HFFc6 (cell line): ENCODE measurements at regions not wholly inside any gene's neighbourhood (a gene's known extent, or its start where the extent isn't known, plus 50 kb on each side); places are given as distances from the start of the nearest gene placed in this dataset.

Experiments
- DNase-seq: peaks from one replicate; pipeline ENCODE4 v3.0.0-alpha.2; 2018
- H3K27ac Mint-ChIP-seq: 2 replicates; pipeline ENCODE4 v1.8.0; 2020; ENCODE audit warnings: mild to moderate bottlenecking, mixed read lengths
- H3K27me3 Mint-ChIP-seq: 2 replicates; pipeline ENCODE4 v1.8.0; 2021; ENCODE audit warnings: mild to moderate bottlenecking, moderate library complexity, mixed read lengths; ENCODE audit not compliant: insufficient read depth
- H3K36me3 Mint-ChIP-seq: 2 replicates; pipeline ENCODE4 v1.8.0; 2021; ENCODE audit warnings: low read depth, mixed read lengths
- H3K4me1 Mint-ChIP-seq: 2 replicates; pipeline ENCODE4 v1.8.0; 2020; ENCODE audit warnings: low read depth, mixed read lengths
- H3K4me3 Mint-ChIP-seq: 2 replicates; pipeline ENCODE4 v1.8.0; 2020; ENCODE audit warnings: mild to moderate bottlenecking, moderate library complexity, mixed read lengths
- H3K9me3 Mint-ChIP-seq: 2 replicates; pipeline ENCODE4 v1.8.0; 2020; ENCODE audit warnings: mild to moderate bottlenecking, mixed read lengths
- CTCF ChIP-seq: fragments of 200-600 bp; sonication (generic); IDR thresholded peaks from 2 replicates; pipeline ENCODE4 v1.5.0; 2021; ENCODE audit warnings: antibody characterized with exemption, mild to moderate bottlenecking

GRCh38 chr2:139314059-139314458 is 533.9 kb upstream of the NXPH2 start:
- no peak for DNase-seq
- Mint-ChIP-seq H3K4me3 (no peak overlapping the region), H3K27me3 (no peaks in the 10 kb centered on the region), H3K36me3 (no peaks in the 10 kb centered on the region), H3K4me1 (no peaks in the 10 kb centered on the region), H3K9me3 (peaks cover 27% of the 10 kb centered on the region), H3K27ac (no peak overlapping the region)
- TF ChIP-seq CTCF: no peak

DNA sequence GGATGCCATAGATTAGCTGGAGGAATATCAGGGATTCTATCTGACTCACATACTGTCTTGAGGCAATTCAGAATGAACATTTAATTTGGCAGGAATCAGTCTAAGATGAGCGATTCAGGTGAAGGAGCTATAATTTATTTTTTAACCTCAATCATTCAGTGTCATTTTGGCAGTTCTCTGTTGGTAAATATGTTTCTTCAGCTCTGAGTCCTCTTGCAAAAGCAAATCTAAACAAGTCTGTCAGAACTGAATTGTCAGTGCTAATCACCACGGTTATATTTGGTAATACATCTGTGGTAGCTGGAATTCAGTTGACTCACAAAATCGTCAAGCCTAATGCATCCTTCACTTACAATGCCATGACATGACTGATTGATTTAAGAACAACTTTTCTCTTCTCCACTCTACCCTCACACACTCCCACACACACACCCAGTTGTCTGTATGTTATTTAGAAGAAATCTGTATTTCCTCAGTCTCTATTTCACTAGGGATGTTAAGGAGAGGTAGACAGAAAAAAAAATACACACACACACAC is 516.6 kb upstream of the NXPH2 start:
- TF ChIP-seq CTCF: no peak
- no peak overlapping the region for H3K4me3 Mint-ChIP-seq
- peaks cover 58% of the 10 kb centered on the region for H3K9me3 Mint-ChIP-seq
- H3K27ac Mint-ChIP-seq: no peak overlapping the region
- peaks cover 1% of the 10 kb centered on the region for H3K27me3 Mint-ChIP-seq
- H3K36me3 Mint-ChIP-seq: peaks cover 4% of the 10 kb centered on the region; the same call in 1 of the 2 replicates
- no peaks in the 10 kb centered on the region for H3K4me1 Mint-ChIP-seq
- no peak for DNase-seq

DNA sequence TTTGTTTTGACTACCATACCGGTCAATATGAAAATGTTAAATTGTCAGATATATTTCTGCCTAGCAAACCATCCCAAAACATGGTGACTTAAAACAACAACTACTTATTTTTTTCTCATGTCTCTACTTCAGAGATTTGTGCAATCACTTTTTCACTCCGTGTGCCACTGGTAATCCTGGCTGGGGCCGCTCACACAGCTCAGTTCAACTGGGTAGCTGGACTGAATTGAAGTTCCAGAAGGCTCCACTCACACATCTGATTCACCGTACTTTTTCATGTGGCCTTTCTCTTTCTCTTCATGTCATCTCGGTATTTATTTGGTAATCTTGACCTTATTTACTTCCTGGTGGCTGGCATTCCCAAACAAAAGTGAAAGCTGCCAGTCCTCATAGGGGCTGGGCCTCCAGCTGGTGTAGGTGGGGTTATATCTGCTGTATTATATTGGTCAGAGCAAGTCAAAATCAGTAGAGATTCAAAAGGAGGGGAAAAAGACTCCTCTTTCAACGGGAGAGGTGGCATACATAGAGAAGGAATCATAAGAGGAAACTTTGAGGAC is 513.9 kb upstream of the NXPH2 start:
- Mint-ChIP-seq H3K4me3 (no peak overlapping the region), H3K4me1 (no peaks in the 10 kb centered on the region), H3K27ac (no peak overlapping the region), H3K9me3 (peaks cover 59% of the 10 kb centered on the region), H3K36me3 (peaks cover 4% of the 10 kb centered on the region; the same call in 1 of the 2 replicates), H3K27me3 (peaks cover 1% of the 10 kb centered on the region)
- no peak for TF ChIP-seq CTCF
- no peak for DNase-seq

- no peak overlapping the region for H3K27ac Mint-ChIP-seq
- H3K9me3 Mint-ChIP-seq: peaks cover 60% of the 10 kb centered on the region
- DNase-seq: no peak
- H3K36me3 Mint-ChIP-seq: no peaks in the 10 kb centered on the region
- H3K27me3 Mint-ChIP-seq: no peaks in the 10 kb centered on the region; the same call in 1 of the 2 replicates
- no peaks in the 10 kb centered on the region for H3K4me1 Mint-ChIP-seq
- TF ChIP-seq CTCF: no peak
- H3K4me3 Mint-ChIP-seq: no peak overlapping the region
Measured at GRCh38 chr2:139281124-139281523, 500.9 kb upstream of the NXPH2 start.

GRCh38 chr2:139271879-139272278 is 491.7 kb upstream of the NXPH2 start:
- Mint-ChIP-seq H3K36me3 (no peaks in the 10 kb centered on the region), H3K27me3 (peaks cover under 1% of the 10 kb centered on the region; the same call in 1 of the 2 replicates), H3K4me1 (no peaks in the 10 kb centered on the region), H3K27ac (no peak overlapping the region), H3K9me3 (peaks cover 33% of the 10 kb centered on the region), H3K4me3 (no peak overlapping the region)
- no peak for DNase-seq
- TF ChIP-seq CTCF: no peak
